ELF-1 (cell line): ENCODE measurements at regions not wholly inside any gene's neighbourhood (a gene's known extent, or its start where the extent isn't known, plus 50 kb on each side); places are given as distances from the start of the nearest gene placed in this dataset.

Source experiments
- DNase-seq: peaks from one replicate; pipeline ENCODE4 v3.0.0-alpha.2; 2016; ENCODE audit warnings: low read depth, low spot score

DNA sequence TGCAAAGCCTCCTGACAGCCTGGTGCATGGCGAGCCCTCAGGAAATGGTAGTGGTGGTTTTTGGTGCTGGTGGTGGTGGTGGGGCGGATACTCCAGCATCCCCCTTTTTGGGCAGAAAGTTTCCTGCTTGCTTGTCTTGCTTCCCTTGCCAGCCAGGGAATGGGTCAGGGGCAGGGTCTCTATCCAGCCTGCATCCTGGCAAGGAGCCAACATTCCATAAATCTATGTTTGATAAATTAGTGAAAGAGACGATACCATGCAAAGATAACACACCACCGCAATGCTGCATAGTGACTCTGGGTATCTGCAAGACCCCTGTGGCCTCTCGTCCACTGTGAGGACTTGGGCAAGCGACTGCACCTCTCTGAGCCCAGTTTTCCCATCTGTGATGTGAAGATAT lies 246.2 kb downstream of the LRFN2 start:
- no peak for DNase-seq

DNA sequence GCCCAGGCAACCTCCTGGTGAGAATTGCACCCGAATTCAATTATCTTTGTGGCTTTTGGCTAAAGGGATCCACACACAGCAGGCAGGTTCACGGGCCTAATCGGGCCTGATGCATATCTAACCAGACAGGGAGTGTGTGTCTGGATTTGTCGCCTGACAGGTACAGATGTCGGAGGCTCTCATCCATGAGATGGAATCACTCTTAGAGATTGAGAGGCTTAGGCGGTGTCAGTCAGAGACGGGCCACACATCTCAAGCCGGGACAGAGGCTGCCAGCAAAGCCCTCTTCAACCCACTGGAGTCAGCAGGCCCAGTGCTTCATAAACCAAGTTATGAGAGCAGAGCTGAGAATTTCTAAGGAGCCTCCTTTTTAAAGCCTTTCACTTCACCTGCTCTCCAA lies 247.0 kb downstream of the LRFN2 start:
- no peak for DNase-seq

DNA sequence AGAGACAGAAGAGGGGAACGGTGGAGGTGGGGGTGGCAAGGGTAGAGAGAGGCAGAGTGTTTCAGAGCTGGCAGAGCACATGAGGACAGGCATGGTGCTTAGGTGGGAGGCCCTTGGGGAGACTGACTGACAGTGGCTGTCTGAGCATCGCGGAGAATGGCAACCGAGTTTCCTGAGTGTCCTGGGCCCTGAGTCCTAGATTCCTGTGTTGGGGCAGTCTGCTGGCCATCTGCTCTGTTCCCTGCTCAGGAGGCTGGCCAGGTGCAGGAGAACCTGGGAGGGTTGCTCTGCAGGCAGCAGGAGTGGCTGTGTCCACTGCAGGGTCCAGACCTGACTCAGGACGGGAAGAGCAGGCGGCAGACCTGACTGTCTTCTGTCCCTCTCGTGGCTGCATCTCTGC lies 248.9 kb downstream of the LRFN2 start:
- no peak for DNase-seq

DNA sequence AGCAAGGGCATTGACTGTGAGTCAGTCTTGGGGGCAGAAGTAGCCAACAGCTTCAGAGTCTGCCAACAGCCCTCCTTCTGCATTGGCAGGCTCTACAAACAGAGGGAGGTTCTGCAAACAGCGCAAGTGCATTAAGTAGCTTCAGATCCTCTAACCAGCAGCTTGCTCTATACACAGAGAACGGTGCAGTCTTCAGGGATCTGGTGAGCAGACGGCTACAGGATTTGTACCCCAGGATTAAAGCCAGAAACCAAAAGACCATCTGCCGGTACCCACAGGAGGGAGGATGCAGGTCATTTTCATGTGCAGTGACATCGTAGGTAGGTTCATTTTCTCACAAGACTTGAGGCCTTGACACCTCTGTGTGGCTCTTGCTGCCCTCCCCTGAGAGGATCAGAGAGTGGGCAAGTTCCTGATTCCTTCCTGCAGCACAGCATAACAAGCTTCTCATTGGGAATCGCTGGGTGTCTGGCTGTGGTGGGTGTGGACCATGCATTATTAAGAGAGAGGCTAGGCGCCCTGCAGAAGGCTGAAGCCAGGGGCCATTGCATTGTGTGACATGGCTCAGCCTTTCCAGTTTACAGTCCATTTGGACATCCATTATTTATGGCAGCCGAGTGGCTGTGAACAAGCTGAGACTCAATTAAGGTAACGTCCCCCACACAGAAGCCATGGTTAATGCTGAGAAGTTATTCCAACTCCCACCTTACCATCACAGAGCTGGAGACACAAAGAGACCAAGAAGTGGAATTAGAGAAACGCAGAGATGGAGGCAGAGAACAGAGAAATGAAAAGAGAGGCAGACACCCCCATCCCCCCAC lies 250.0 kb downstream of the LRFN2 start:
- no peak for DNase-seq

DNA sequence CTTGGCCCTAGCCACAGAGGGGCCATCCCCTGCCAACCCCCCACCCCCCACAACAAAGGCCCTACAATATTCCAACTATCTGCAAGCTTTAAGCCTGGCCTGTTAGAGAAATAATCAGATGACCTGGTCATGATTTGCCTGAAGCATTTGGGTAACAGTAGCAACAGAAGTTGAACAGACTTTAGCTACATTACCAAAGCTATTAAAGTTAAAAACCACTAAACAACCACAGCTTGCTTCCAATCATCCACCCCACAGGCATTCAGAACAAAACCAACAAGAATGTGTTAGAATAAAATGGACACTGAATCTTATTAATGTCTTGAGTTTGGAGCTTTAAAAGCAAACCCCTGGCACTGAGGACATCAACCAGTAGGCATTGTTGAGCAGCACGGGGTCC lies 250.9 kb downstream of the LRFN2 start:
- no peak for DNase-seq

DNA sequence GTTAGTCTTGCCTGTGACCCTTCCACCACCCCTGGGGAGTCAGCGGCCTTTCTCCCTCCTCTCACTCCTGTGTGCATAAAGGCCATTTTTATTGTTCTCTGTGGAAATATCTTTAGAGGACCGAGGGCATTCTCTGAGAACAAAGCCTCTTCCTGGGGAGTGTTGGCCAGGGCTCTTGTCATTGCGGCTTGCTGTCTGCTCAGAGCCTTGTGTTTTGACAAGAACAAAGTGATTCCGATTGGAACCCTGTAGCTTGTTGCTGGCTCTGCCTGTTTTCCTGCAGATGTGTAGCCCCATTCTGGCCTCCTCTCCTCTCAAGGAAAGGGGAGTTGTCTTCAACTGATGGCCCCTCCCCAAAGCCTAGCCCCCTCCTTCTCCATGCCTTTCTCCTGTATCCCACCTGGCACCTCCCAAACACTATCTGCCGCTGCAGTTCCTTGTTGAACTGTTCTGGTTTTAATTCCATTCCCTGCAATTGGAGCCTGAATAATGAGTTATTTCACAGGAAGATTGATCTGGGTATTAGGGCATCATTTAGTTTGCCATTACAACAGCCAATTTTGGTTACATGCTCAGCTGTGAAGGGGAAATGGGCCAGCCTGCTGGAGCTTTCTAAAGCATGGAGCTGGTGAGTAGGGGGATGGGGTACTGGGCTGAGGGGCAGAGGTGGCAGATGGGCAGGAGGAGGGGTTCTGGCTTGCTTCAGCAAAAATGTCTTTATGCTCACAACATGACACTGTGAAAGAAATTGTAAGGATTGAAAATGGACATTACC lies 252.5 kb downstream of the LRFN2 start:
- peak; percentile 56 for DNase-seq

DNA sequence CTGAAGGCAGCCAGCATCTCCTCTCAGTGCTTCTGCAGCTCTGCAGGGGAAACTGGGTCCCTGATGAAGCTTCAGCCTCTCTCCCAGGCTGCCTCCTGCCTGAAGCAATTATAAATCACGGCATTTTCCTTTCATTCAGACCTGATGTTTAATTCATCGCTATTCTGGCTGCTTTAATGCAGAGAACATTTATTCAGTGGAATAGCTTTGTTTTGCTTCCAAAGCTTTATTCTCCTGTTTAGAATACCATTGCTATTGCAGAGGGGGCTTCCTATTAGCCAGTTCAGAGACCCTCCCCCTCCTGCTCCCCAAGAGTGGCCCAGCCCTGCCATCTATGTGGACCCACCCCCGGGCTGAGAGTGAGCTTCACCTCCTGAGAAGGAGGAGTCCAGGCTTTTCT lies 255.6 kb downstream of the LRFN2 start:
- DNase-seq = no peak

DNA sequence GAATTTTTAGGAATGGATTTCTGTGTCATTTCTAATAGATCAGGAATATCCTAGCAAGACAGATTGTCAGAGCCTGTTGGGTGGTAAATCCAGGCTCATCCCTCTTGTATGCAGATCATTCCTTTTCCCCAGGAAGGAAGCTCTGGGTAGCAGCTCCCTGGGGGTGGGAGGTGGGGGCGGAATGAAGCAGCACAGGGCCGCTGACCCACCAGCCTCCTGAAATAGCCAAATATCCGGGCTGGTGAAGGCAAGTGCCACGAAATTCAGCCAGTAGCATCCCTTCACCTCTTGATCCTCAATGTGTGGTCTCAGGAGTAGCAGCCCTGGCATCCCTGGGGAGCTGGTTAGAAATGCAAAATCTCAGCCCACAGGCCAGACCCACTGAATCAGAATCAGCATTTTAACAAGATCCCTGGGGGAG lies 256.9 kb downstream of the LRFN2 start:
- no peak for DNase-seq

DNA sequence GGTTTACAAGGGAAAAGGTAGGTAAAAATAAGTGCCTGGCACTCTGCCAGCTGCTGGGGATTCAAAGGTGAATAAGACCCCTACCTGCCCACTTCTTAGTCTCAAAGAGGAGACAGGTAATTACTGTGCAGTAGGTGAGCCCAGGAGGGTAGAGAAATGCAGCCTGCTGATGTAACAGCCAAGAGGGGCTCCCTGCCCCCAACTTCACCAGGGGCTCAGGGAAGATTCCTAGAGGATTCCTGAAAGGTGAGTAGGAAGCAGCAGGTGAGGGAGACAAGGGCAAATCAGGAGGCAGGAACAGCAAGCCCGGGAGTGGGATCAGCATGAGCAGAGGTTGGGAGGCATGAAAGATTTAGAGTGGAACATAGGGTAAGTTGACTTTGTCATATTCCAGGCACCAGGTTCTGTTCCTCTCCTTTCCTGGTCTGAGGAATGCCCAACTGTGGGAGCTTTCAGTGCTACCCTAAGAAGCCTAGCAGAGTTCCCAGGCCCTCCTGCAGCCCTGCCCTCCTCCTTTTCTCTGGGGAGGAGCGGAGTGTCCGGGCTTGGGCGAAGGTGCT lies 258.1 kb downstream of the LRFN2 start:
- no peak for DNase-seq

DNA sequence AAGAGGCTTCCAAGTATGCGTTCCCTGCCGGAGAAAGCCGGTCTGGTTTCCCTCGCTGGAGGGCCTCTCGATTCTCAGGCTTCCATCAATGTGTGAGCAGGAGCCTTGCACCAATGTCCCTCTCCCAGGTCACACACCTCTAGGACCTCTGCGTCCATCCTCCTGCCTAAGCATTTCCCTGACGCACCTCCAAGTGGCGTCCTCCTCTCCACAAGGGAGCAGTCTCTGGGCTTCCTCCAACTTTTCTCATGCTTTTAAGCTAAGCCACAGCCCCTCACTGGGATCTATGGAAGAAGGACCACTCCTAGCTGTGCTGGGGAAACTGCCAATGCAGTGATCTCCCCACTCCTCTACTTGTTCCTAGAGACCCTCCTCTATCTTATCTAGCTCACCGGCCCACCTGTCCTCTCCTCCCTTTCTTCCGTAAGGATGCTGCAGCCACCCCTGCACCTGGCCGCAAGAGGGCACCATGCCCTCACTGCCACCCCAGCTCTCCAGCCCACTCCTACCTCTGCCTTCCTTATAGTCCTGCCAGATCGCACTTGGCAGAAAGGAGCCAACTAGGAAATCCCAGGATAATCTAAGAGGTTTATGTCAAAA lies 258.7 kb downstream of the LRFN2 start:
- DNase-seq = peak; percentile 90

DNA sequence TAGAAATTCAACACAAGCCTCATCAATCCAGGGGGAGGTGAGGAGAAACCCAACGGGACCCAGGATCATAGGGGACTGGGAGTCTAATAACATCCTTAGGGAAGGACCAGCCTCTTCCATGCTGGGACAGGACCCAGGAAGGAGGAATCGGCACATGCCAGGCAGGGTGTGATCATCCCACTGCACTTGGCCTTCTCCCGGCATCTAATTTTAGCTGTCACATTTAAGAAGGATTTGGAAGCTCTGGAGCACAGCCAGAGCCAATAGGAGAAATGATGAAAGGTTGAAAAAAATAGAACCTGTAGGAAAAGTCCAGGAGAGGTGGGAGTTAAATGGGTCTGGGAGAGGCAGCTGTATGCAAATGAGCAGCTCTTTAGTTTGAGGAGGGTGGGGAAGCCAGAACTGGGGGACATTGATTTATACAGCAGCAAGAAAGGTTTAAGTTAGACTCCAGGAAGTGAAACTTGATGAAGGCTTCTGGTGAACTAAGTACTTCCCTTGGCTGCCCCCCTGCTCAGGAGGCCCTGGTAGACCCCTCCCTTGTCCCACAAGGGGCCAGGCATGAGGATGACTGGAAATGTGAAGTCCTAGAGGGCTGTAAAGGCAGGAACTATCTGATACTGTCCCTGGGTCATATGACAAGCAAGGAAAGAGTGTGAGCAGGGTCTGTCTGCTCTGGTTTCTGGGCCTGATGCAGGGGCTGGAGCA lies 260.3 kb downstream of the LRFN2 start:
- no peak for DNase-seq

DNA sequence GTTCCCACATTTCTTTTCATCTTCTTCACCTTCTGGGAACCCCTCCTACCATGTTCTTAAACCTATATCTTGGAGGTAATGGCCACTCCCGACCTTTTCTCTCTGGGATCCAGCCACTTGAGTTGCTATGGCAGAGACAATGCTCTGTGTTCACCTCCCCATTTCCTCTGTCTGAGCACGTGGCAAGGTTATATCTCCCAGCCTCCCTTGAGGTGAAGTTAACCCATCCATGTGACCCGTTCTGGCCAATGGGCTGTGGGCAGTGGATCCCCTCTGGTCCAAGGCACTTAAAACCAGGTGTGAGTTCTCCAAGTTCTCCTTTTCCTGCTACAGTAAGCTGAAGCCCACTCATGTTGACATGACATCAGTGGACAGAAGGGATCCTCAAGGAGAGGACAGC lies 261.4 kb downstream of the LRFN2 start:
- DNase-seq = no peak

DNA sequence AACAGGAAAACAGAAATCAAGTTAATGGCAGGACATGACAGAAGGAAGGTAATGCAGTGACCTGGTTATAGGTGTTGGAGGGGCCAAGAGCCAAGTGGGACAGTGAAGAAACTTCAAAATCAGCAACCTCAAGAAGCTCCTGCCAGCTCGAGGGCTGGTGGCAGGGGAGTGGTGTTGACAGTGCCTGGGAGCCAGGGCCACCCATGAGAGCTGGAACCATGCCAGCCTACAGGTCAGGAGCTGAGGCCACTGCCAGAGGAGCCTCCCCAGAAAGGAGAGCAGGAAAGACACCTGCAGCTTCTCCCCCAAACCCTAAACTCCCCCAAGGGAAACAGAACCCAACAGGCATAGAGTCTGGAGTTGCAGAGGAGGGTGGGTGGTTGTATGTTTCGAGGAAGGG lies 262.1 kb downstream of the LRFN2 start:
- DNase-seq = no peak

DNA sequence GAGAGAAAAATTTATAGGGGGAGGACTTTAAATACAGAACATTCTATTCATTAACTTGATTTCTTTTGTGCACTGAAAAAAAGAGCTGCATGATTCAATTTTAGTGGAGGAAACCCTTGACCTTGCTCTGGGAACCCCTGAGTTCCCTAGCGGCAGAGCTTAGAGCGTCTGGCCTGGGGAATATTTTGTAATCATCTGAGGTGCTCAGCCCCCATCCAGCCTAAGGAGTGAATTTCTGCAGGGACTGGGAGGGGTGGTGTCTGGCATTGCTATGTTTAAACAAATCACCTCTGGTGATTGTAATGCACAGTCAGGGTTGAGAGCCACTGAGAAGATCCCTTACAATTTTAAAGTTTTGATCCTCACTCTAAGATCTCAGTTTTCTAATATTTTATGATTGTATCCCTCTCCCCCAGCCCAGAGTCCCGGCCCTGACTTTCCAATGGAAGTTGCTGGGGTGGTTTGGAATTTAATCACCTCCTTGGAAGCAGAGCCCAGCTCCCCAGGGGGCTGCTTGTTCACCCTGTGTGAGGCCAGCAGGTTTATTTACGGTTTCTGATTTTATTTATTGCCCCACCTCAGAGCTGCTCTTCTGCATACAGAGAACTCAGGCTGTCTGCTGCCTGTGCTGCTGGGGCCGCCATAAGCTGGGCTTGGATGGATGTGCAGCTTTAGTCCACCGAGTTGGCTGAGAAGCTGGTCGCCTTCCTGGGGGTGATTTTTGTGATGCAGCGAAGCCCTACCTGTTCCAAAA lies 263.1 kb downstream of the LRFN2 start:
- no peak for DNase-seq

DNA sequence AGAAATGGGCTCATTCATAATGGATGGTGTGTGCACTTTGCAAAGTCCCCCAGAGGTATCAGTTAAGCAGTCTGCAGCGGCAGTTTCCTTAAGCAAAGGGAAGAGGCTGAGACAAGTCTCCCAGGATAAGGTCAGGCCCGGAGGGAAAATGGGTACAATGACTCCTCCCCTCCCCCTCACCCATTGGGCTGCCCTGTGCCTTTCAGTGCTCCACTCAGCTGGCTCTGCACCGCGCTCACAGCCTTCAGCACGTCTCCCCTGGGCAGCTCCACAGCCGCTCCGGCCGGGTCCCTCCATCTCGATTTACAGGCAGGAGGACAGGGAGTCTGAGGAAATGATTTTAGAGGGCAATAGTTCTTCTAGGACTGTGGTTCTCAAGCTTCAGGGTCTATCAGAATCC lies 264.8 kb downstream of the LRFN2 start:
- peak; percentile 54 for DNase-seq

DNA sequence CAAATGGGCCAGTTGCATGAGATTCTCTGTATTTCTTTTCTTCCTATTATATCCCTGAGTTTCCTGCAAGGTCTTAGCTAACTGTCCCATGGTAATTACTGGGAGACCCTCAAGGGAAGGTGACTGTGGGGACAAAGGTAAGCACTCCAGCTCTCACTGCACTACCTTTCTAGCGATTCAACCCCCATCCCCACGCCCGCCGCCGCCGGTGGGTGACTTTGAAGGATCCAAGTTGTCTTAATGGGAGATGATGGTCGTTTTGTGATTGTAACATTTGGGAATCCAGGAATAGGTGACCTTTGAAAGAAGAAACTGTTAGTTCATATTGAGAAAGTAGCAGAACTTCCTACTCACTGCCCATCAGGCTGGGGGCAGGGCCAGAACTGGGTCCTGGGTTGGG lies 265.5 kb downstream of the LRFN2 start:
- no peak for DNase-seq

DNA sequence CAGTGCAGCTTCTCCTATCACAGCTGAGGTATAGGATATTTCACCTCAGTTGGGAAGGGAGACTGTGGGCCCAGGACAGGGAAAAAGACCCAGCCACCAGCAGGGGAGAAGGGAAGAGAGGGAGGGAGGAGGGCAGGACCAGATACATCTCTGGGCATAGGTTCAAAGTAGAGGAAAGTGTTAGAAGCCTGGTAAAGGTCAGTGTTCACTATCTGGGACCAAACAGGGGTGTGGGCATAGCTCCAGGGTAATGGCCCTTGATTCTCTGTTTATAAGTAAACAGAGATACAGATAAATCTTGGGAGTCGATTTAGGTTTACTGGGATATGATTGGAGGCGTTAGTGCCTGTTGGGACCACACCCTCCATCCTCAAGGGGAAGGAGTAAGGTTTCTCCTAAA lies 266.2 kb downstream of the LRFN2 start:
- DNase-seq = no peak

DNA sequence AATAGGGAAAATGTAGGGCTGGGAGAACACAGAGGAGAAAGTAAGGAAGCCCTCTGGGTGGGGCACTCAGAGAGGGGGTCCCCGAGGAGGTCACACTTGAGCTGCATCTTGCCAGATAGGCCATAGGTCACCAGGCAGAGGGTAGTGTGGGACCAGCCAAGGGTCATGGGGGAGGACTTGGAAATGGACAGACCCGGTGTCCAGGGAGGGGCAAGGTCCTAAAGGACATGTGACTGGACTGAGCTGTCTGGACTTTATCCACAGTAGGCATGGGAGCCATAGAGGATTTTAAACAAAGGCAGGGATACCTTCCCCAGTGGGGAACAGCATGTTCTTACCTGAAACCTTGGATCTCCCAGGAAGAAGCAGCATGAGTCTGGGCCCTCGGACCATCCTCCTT lies 266.7 kb downstream of the LRFN2 start:
- DNase-seq = no peak

DNA sequence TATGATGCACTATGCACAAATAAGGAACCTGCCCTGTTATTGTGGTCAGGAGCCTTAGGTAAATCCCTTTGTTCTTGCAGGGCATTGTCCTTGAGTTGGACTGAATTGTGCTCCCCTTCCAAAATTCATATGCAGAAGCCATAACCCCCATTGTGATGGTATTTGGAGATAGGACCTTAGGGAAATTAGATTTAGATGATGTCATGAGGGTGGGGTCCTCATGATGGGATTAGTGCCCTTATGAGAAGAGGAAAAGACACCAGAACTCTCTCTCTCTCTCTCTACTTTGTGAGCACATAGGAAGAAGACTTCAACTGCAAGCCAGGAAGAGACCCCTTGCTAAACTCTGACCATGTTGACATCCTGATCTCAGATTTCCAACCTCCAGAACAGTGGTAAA lies 268.0 kb downstream of the LRFN2 start:
- no peak for DNase-seq

DNA sequence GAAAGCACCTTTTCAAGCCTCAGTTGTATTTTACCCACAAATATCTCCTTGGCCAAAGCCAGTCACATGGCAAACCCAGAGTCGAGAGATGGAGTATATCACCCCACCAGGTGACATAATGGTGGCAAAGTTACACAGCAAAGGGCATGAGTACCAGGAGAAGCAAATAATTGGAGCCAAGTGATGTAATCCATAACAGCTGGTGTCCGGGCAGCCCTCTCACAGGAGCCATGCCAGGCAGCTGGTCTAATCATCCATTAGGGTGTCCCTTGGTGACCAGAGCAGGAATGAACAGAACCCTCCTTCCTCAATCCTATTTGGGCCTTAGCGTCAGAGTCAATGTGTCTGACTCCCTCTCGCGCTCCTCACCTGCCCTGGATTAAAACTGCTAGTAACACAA lies 272.1 kb downstream of the LRFN2 start:
- DNase-seq = no peak

DNA sequence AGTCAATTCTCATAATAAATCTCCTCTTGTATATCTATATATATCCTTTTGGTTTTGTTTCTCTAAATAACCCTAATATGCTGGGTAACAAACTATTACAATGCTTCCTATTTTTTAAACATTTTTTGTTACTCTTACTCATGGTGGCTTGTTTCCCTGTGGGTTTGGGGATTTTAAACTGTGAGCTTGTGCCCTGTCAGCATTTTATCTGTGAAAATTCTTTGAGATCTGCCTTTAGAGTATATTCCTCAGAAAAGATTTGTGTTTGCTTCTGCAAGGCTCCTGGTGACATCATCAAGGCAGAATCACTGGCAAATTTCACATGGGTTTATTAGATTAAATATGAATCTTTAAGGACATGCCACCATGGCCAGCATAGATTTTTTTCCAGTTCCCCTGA lies 273.6 kb downstream of the LRFN2 start:
- DNase-seq = no peak
